ENCODE measurements at regions not wholly inside any gene's neighbourhood (a gene's known extent, or its start where the extent isn't known, plus 50 kb on each side); places are given as distances from the start of the nearest gene placed in this dataset.
A peak's percentile ranks its signal among the peaks of the same experiment; 100 is the strongest.
"Not testable (repeated sequence)": the region's sequence is repeated elsewhere in the genome, so short reads cannot be mapped to it uniquely, and the experiment has no call there.

DNA sequence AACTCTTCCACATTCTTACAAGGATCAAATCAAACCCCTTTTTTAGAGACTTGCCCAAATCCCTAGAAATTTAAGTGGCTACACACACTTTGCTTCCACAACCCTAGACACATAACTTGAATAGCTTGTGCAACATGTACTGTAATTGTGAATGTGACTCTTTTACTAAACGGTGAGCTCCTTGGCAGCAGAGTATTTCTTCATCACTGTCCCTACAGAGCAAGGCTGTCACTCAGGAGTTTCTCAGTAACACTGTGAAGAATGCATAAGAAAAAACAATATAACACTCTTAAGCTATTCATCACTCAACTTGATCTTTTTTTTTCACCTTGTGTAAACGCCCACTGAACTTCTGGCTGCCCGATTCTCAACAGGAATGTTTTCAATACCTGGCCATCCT is 53.8 kb upstream of the ADAMTS18 start:
- no peak for DNase-seq

- DNase-seq: no peak
These were observed 56.3 kb upstream of the ADAMTS18 start for GRCh38 chr16:77491091-77491490.

- no peak for DNase-seq
These were observed 62.1 kb upstream of the ADAMTS18 start for GRCh38 chr16:77496934-77497333.

DNA sequence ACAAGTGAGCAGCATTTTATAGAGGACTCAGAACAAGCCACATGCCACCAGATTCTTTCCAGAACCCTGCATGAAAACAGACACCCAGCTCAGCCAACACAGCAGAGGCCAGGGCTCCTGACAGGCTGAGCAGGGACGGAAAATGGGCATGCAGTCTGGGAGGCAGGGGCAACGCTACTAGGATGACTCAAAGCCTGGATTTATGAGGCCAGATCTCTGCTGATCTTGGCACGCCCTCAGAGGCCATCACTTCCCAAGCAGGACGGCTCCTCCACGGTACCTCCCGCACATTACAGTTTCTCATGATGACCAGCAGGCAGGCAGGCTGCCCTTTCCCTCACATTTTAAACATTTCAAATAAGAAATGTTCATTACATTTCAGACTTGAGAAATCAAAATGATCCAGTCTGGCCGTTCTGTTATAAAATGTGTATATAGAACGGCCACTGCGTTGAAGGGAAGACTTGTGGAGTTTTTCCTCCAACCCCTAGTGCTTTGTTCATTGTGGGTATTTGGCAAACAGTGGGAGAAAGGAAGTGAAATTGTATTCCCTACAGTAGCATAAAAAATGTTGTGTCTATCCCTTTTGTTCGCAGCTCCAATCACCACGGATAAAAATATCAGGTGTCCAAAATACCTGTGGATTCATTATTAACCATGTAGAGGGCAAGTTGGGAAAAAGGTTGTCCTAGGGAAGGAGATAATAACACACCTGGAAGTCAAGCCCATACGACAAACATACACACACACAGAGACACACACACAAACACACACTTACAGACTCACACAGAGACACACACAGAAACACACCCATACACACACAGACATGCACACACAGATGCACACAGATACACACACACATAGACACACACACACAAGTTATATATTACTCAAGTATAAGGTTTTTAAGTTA is 64.8 kb upstream of the ADAMTS18 start:
- DNase-seq: no peak

GRCh38 chr16:77500286-77500598 is 65.4 kb upstream of the ADAMTS18 start:
- DNase-seq: no peak

- DNase-seq: no peak
These were observed 66.3 kb upstream of the ADAMTS18 start for GRCh38 chr16:77500934-77501664.

DNA sequence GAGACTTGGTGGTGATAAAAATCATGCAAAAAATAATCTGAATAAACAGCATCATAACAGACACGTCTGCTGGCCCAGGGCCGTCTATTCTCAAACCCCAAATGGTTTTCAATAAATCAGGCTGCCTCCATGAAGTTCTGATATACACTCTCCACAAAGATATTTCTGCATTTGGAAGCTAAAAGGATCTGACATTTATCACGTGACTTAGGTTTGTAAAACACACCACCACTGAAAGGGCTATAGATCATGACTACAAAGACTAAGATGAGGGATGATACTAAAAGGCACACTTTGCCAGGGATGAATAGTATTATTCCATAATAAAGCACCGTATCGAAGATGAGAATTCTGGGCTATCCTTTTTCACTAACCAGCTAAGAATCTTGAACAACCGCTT is 67.6 kb upstream of the ADAMTS18 start:
- DNase-seq: peak; percentile 37

DNA sequence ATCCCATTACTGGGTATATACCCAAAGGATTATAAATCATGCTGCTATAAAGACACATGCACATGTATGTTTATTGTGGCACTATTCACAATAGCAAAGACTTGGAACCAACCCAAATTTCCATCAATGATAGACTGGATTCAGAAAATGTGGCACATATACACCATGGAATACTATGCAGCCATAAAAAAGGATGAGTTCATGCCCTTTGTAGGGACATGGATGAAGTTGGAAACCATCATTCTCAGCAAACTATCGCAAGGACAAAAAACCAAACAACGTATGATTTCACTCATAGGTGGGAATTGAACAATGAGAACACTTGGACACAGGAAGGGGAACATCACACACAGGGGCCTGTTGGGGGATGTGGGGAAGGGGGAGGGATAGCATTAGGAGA is 71.7 kb upstream of the ADAMTS18 start:
- not testable (repeated sequence) for DNase-seq

DNA sequence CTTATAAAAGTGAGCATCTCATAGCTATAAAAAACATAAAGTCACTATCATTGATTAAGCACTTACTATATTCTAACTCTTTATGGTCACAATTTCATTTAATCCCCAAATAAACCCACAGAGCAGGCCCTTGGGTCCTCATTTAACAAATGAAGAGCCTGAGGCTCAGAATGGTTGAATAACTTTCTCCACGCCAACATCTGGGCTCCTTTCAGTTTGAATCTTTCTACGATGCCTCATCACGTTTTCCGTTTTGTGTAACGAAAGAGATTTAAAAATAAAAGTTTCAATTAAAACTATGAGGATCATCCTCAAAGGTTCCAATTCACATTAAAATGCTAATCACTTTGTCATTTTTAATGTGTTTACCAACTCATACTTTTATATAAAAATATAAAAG is 74.2 kb upstream of the ADAMTS18 start:
- DNase-seq: no peak

DNA sequence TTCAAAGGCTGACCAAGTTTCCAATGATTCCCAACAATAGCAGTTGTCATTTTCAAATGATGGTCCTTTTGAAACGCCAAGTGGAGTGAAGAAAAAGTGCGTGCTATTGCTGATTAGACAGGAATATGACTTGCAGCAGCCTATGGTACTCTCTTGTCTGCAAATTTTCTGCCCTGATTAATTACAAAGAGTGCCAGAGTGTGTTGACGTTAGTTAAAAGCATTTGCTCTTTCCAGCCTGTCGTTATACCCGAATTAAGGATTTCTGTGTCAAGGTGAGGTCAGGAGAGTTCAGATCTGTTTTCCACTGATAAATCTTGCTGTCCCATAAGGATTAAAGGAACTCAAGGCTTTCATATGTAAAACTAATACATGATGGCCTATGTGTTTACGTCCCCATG is 75.0 kb upstream of the ADAMTS18 start:
- peak; percentile 74 for DNase-seq

GRCh38 chr16:77511053-77511452 is 76.2 kb upstream of the ADAMTS18 start:
- no peak for DNase-seq

GRCh38 chr16:77514500-77515220 is 79.8 kb upstream of the ADAMTS18 start:
- DNase-seq: peak; percentile 51

DNA sequence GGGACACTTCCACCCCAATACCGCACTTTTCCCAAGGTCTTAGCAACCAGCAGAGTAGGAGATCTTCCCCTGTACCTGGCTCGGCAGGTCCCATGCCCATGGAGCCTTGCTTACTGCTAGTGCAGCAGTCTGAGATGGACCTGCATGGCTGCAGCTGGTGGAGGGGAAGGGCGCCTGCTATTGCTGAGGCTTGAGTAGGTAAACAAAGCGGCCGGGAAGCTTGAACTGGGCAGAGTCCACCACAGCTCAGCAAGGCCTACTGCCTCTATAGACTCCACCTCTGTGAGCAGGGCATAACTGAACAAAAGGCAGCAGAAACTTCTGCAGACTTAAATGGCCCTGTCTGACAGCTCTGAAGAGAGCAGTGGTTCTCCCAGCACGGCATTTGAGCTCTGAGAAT is 90.4 kb upstream of the ADAMTS18 start:
- not testable (repeated sequence) for DNase-seq

- DNase-seq: no peak
These were observed 96.9 kb upstream of the ADAMTS18 start for GRCh38 chr16:77531752-77532151.

DNA sequence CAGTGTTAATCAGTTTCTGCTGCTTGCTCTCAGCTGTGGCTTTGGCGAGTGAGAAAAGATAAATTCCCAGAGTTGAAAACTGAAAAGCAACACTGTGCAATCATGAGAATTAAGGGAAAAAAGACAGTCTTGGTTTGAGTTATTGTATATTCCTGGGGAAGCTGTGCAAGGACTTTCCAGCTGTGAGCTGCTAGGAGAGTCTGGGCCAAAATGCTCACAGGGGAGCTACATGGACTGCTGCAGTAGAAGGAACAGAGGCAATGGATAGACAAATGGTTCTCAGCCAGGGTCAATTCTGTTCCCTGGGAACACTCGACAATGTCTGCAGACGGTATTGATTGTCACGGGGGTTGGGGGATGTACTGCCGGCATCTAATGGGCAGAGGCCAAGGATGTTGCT is 102.0 kb upstream of the ADAMTS18 start:
- no peak for DNase-seq

GRCh38 chr16:77539421-77540034 is 104.7 kb upstream of the ADAMTS18 start:
- DNase-seq: no peak

GRCh38 chr16:77540646-77541045 is 105.8 kb upstream of the ADAMTS18 start:
- no peak for DNase-seq

- DNase-seq: no peak
These were observed 106.3 kb upstream of the ADAMTS18 start for GRCh38 chr16:77541165-77541564.

GRCh38 chr16:77548151-77548550 is 113.3 kb upstream of the ADAMTS18 start:
- DNase-seq: no peak

DNA sequence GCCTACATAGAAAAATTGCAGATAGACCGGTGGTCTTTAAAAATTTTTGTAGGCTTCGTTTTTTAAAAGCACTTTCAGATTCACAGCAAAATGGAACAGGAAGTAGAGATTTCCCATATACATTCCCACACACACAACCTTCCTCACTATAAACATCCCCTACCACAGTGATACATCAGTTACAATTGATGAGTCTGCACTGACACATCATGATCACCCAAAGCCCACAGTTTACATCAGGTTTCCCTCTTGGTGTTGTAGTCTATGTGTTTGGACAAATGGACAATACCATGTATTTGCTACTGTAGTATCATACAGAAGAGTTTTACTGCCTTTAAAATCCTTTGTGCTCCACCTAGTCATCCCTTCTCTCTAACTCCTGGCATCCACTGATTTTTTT is 113.9 kb upstream of the ADAMTS18 start:
- no peak for DNase-seq

GRCh38 chr16:77549876-77550275 is 115.0 kb upstream of the ADAMTS18 start:
- DNase-seq: no peak

DNA sequence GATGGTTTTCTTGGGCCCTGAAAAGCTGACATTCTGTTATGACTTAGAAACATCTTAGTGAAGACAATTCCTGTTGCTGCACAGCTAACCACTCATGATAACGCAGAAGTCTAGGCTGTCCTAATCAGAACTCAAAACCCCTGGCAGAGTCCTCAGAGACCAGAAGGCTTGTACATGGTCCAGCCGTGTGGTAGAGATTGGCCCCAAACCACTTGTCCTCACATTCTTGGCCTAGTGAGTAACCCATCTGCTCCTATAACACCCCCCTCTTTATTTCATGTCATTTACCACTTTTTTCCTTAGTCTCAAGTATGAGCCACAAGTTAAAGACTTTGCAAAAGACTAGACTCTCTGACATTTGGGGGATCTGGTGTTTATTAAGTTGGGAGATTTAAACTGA is 116.5 kb upstream of the ADAMTS18 start:
- no peak for DNase-seq

DNA sequence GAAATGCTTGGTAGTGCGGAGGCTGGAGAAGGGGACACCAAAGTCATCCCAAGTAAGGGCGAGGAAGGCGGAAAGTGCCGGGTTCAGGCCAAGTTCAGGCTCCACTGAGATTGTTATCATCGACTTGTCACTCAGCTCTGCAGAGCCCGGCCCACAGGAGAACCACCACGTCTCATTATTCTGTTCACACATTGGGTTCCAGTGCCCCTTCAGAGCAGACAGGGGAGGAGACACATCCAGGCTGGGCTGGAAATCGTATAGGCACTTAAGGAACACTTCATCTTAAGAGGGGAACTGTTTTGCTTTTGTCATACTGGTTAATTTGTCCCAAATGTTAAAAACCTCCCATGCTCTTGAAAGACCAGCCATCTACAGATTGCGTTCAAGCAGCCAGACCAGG is 118.3 kb upstream of the ADAMTS18 start:
- DNase-seq: no peak
